Central memory CD4-positive, alpha-beta T cell (primary cell): ENCODE measurements at regions not wholly inside any gene's neighbourhood (a gene's known extent, or its start where the extent isn't known, plus 50 kb on each side); places are given as distances from the start of the nearest gene placed in this dataset.
"Not testable (repeated sequence)": the region's sequence is repeated elsewhere in the genome, so short reads cannot be mapped to it uniquely, and the experiment has no call there.

Source experiments
- DNase-seq: peaks from one replicate; pipeline ENCODE4 v3.0.0; 2022

DNA sequence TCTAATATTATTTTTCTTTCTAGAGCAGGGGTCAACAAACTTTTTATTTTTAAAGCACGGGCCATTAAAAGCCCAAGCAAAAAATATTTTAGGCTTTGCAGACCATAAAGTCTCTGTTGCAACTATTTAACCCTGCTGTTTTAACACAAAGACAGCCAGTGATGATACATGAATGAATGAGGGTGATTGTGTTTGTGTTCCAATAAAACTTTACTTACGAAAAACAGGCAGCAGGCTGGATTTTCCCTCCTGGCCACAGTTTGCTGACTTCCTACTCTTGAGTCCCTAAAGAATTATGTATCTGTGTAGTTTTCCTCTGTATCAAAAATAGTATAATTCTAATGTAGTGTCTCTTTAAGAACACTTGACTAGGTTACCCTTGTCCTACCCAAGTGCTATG, 402.0 kb downstream of the ADCYAP1 start:
- no peak for DNase-seq

DNA sequence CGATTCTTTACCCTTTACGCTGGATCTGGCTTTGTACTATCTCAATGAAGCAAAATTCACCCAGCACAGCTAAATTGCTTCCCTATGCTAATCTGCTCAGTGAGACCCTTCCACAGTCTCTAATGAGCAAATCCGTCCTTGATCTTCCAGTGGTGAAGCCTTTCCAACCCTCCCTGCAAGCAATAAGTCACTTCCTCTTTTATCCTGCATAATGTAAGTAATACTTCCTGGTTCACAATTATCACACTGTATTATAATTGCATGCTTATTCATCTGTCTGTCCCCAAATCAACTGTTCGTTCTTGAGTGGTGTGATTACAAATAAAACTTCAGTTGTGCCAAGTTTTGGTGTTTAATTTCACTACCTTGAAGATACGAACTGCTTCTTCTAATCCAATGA, 404.0 kb downstream of the ADCYAP1 start:
- no peak for DNase-seq

DNA sequence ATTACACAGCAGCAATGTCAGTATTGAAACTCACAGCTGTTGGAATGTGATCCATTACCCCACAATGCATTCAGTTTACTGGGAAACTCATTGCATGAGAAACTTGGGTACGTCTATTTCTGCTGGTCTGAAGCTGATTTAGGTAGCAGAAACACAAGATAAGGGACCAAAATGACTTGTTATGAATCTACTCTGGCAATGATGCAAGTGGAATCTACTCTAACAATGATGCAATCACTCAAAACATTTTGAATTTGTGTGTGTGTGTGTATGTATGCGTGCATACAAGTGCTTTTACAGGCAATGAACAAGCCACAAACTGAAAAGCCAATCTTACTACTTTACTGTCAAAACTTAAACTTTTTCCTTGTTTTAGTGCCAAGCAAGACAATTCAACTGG, 406.7 kb downstream of the ADCYAP1 start:
- no peak for DNase-seq

DNA sequence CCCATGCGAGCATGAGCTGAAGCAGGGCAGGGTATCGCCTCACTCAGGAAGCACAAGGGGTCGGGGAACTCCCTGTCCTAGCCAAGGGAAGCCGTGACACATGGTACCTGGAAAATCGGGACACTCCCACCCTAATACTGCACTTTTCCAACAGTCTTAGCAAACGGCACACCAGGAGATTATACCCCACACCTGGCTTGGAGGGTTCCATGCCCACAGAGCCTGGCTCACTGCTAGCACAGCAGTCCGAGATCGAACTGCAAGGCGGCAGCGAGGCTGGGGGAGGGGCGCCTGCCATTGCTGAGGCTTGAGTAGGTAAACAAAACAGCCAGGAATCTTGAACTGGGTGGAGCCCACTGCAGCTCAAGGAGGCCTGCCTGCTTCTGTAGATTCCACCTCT, 430.7 kb downstream of the ADCYAP1 start:
- DNase-seq = not testable (repeated sequence)

DNA sequence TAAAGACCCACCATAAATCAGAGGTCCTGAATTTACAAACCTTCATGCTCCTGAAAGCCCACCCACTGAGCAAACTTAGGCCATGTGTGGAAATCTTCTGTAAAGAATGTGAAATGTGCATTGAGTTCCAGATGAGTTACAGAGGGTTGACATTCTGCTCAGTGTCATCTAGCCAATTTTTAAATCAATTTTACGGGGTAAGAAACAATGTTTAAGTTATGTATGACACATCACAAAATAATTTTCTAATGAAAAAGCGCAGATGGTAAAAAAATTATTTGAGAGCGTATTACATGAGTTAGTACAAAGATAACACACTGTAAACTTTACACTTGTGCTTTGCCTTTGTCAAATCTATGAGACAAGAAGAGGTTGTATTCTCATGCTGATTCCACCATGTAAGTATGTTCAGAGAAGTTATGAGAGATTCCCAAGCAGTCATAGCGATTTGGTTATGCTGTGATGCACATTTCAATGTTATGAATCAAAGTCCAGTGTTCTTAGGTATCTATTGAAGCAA, 446.3 kb downstream of the ADCYAP1 start:
- no peak for DNase-seq

DNA sequence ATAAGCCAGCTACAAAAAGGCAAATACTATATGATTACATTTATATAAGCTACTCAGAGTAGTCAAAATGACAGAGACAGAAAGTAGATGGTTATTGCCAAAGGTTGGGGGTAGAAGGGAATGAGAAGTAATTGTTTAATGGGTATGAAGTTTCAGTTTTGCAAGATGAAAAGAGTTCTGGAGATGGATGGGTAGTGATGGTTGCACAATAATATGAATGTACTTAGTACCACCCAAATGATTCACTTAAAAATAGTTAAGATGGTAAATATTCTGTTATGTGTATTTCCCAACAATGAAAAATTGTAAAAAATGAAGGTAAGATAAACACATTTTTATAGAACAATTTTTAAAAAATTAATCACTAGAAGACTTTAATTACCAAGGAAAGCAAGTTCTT, 448.4 kb downstream of the ADCYAP1 start:
- DNase-seq = no peak

DNA sequence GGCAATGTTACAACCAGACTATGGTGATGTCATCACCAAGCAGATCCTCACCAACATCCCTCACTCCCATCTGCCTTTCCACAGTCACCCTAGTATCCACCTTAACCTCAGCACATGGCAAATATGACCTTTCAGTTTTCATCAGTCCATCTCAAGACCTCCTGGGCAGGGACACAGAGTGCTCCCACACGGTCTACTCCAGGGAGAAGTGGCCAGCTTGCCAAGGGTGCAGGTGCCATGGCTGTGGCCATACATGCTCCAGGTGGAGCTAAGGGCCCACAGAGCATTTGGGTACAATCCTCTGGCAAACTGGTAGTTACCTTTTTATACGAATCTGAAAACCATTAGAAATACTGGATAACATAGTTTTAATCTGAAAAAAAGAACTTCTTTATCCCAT, 453.1 kb downstream of the ADCYAP1 start:
- DNase-seq = no peak

DNA sequence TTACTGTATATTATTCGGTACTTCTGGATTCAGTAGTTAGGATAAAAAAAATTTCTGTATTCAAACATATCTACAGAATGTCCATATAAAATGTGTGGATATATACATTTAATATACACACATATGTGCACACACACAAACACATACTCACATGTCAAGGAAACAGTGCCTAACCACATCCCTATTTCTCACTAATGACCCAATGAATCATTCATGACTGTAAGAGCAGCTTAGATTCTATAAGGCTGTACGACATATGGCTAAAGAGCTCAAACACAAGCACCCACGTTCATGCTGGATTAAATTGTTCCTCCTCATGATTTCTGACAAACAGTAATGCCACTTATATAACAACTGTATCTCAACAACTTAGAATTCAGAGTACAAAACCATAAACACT, 457.3 kb downstream of the ADCYAP1 start:
- DNase-seq = no peak

DNA sequence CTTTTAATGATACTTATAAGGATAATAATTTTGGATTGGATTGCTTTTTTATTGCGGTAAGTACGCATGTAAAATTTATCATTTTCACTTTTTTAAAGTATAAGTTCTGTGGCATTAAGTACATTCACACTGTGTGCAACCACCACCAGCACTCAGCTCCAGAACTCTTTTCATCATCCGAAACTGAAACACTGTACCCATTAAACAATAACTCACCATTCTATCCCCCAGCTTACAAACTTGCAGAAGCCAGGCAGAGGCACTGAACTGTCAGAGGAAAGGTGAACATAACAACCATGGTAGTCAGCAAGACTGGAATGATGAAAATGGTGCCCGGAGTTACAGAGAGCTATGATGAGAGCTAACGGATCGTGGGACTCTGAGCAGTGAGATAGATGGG, 465.9 kb downstream of the ADCYAP1 start:
- no peak for DNase-seq

DNA sequence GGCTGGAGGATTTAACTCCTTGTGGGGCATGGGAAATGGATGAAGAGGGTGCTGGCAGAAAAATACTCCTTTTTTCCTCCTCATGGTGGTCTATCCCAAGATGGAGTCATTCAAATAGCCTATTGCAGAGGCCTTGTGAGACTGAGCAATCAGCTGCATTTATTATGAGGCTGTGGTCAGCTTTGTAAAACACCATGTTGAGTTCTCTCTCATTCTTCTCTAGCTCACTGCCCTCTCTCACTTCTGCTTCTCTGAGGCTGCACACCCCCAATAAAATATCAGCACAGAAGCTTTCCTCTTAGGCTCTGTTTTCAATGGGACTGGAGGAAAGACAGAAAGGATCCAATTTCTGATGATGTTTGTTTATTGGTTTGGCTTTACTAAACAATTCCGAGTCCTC, 467.1 kb downstream of the ADCYAP1 start:
- no peak for DNase-seq

DNA sequence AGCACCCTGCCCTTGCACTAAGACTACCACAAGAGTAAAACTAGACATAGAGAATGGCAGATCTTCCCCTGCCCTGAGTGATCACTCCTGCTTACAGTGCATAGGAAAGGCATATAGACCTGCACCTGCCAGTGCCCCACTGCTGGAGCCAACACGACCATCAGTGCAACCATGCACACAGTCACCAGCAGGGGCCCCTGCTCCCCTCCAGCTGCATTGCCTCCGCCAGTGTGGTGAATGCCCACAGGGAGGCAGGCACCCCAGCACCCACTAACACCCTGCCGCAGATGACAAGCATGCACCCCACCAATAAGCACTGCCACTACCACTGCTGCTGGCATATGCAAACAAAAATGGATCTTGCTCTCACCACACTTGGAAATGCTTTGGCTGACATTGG, 478.8 kb downstream of the ADCYAP1 start:
- no peak for DNase-seq

DNA sequence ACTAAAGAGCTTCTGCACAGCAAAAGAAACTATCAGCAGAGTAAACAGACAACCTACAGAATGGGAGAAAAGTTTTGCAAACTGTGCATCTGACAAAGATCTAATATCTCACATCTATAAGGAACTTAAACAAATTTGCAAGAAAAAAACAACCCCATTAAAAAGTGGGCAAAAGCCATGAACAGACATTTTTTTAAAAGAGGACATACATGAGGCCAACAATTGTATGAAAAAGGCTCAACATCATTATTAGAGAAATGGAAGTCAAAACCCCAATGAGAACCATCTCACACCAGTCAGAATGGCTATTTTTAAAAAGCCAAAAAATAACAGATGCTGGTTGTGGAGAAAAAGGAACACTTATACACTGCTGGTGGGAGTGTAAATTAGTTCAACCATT, 483.8 kb downstream of the ADCYAP1 start:
- DNase-seq = not testable (repeated sequence)

DNA sequence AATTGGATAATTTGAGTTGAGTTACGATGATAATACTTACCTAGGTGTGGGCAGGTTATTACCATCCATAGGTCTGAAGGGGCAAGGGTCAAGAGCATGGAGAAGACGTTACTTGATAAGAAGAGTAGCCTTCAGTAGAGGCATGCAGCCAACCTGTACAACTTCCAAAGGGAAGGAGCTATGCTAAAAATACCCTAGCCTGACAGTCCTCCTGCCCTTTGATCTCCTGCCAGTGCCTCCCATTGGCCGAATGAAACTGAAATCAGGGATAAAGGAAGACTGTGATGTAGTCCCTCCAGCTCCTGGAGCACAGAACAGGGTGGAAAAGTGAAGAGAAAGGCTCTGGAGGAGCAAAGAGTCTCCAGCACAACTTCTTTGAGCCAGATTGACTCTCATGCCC, 487.4 kb downstream of the ADCYAP1 start:
- DNase-seq = no peak

DNA sequence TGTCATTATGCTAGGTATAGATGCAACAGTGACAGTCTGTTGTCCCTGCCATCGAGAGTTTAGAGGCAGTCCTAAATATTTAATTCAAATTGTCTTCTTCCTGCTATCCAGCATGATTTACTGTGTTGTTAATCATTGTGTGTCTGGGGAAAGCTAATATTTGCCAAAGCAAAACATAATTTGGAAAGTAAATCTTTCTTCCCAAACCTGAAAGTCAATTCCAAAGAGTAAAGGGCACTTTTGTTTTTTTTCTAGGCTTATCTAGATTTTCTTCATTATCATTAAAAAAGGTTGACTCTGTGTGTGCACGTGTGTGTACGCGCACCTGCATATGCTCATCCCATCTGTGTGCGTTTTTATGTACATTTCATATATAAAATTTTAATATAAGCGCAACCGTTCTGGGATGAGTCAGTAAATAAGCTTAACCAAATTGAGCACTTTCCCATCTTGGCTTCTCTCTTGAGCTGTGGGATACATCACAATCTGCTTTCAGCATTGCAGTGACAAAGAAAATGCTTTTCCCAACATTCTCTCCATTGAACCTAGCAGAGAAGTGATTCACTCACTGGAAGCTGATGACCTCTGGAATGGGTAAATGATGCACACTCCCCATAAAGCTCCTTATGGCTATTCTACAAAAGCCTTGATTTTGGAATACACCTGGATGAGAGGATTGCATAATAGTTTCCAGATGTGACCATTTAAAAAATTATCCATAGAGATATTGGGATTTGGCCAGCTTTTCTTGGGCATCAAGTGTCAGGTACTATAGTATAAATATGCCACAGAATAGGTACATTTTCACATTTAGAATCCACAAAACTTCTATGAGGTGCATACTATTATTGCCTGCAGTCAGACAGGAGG, 488.4 kb downstream of the ADCYAP1 start:
- DNase-seq = no peak

DNA sequence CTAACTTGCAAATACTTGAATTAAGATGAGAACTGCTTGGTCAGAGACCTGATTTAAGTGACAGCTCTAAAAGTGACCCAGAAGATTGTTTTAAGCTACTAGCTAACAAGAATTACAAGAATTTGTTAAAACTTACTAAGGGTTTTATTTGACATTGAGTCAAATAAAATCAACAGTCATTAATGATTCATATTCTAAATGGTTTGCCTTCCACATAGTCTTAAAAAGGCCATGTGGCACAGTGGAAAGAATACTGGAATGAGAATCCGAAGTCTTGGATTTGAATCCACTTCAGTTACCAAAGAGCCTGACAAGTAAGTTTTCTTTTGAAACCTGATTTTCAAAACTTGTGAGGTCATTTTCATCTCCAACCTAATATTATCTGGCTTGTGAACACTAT, 489.3 kb downstream of the ADCYAP1 start:
- no peak for DNase-seq

DNA sequence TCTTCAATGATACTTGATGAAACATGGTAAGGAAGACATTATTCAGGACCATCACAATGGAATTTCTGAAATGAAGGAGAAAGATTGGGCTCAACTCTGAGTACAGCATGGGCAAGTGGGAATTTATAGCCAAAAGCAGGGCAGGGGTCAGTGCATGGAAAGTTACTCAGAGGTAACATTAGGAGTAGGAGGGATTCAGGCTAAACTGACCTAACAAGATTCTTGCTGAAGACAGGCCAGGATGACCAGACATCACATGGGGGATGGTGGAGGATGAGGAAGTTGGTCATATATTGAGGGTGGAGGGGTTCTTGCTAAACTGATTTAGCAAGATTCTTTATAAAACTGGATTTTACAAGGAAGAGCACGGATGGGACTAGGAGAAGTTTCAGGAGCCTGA, 489.8 kb downstream of the ADCYAP1 start:
- no peak for DNase-seq

DNA sequence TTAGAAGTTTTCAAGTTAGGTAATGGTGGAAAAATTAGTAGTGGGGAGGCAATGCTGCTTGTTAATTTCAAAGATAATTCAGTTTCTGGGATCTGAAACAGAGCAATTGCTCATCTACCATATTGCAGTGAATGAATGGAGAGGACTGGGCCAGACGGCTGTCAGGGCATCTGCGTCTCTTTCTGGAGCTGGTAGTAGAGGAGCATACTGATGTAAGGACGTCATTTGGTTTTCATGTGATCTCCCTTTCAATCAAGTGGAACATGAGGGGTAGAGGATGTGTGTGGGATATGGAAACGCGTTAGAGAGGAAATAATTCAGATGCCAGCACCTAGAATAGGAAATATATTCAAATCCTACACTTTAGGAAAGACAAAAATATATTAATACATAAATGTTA, 490.3 kb downstream of the ADCYAP1 start:
- no peak for DNase-seq

DNA sequence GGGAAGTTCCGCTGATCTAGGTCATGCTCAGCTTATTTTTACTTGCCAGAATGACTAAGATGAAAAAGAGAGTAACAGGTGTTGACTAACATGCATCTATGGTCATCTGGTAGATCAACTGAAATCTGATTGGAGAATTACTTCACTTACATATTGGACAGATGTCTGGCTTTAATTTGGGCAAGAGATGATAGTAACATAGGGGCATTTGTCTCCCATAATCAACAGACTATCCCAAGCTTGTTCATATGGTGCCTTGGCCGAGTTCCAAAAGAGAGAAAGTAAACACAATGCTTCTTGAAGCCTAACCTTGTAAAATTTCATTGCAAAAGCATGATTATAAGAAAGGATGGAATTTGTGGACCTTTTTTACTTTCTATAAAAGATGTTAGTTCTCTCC, 503.7 kb downstream of the ADCYAP1 start:
- no peak for DNase-seq

DNA sequence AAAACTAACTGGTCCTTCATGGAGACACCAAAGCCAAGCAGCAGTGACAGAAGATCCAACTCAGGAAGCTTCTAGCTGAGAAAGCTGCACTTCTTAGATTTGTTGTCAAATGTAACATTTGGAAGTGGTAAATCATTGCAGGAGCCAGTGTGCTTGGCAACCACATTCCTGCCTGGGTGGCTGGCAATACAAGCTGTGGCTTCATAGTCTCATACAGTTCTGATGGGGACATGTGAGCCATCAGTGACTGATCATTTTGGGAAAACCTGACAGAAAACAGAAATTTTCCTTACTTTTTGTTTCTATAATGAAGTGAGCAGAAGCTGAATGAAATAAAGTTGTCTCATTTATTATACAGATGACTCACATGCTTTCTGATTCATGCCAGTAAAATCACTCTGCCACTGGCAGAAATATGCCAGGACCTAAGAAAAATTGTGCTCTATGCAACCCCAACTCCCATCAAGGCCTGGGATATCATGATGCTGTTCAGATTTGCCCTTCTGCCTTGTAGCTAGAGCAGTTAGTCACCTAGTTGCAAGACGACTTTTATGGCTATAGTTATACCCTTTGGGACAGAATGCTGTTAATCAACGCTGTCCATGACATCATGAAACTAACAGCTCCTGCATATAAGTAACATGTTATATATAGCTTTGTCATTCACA, 508.1 kb downstream of the ADCYAP1 start:
- DNase-seq = no peak

DNA sequence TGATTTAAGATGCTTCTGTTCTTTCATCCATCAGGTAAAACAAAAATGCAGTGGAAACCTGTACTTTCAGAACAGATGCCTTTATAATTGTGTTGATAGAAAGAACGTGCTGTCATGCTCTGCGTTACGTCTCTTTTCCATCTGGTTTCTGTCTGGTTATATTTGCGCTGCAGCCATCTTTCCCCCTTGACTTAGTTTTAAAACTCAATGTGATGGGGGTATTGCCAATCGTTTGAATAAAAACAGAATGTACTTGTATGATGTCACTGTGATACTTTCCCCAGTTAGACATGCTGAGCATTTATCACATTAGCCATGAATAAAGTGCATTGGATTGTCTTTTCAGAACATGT, 508.6 kb downstream of the ADCYAP1 start:
- no peak for DNase-seq

DNA sequence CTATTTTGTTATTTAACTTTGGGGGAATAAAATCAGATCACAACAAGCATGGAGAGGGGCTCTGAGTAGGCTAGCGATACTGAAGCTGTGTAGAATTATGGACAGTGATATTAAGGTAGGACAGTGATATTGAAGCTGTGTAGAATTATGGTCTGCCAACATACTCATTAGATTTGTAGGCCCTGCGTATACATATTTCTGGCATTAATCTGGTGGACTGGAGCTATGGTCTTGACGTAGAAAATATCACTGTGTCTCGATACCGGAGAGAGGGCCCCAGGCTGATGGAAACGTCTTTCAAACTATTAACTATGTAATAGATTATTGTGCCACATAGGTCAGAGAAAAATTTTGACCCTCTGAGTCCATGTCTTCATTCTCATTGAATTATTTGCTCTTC, 511.4 kb downstream of the ADCYAP1 start:
- DNase-seq = no peak

DNA sequence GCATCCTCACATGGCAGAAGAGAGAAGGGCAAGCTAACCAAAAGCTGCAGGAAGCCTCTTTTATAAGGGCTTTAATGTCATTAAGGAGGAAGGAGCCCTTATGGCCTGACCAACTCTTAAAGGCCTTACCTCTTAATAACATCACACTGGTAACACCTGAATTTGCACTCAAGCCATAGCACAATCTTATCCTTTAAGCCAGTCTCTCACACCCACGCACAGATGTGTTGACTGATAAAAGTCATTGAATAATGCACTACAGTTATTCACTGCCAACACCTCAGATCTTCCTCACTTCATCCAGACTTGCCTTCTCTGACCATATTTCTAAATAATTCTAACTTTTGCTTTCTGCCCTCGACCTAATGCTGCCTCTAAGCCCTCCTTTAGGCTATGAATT, 516.8 kb downstream of the ADCYAP1 start:
- DNase-seq = no peak

DNA sequence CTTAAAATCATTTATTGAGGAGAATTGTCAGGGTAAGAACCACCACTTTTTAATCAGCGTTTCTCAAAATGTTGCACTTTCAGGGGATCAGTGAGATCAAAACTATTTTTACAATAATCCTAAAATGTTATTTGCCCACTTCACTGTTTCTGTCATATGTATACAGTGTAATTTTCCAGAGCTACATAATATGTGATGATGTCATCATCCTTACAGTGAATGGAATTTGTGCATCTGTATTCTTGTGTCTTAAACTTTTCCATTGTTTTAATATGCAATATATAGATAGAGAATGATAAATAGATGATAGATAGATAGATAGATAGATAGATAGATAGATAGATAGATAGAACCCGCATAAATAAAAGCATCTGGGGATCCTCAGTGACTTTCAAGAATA, 518.0 kb downstream of the ADCYAP1 start:
- DNase-seq = no peak

DNA sequence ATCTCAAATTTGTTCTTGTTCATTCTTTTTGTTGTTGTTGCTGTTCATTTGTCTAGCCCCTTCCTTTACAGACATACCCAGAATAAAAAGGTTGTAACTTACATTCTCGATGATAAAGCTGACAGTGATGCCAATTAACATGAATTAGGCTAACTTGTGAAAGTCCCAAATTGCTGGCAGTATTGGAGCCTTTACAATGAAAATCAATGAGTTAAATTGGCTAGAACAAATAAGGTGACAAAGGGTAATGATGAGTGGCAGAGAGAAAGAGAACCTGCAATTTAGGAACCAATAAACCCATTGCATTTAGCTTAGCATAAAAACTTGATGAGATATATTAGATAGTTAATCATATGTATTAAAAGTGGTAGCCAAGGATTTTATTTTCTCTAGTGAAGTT, 521.0 kb downstream of the ADCYAP1 start:
- no peak for DNase-seq

DNA sequence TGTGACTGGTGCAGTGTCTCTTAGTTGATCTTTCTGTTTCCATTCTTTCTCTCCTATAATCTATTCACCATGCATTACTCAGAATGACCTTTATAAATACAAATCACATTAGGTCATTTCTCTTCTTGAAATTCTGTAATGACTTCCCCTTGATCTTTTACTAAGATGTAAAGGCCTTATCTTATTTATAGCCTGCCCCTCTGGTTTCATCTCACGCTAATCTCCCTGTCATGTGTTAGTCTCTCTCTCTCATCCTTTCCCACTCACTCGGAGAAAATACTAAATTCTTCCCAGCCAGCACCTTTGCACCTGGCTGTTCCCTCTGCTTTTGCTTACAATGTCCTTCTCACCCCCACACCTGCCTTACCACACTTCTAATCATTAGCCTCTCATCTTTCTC, 530.8 kb downstream of the ADCYAP1 start:
- DNase-seq = no peak
